C4-2B (cell line): ENCODE measurements at regions not wholly inside any gene's neighbourhood (a gene's known extent, or its start where the extent isn't known, plus 50 kb on each side); places are given as distances from the start of the nearest gene placed in this dataset.
"Not testable (repeated sequence)": the region's sequence is repeated elsewhere in the genome, so short reads cannot be mapped to it uniquely, and the experiment has no call there.

Experiments
- ZFX ChIP-seq: fragments of 450-650 bp; IDR thresholded peaks from 2 replicates; pipeline ENCODE4 v1.6.1; 2017
- TF ChIP-seq, protein P1 (sequence below): fragments of 450-650 bp; conservative IDR thresholded peaks from 2 replicates; pipeline ENCODE4 v1.5.1; 2017; ENCODE audit warnings: mild to moderate bottlenecking

GRCh38 chr1:243010719-243011118 lies 244.4 kb downstream of the CEP170 start:
- TF ChIP-seq, protein P1, sequence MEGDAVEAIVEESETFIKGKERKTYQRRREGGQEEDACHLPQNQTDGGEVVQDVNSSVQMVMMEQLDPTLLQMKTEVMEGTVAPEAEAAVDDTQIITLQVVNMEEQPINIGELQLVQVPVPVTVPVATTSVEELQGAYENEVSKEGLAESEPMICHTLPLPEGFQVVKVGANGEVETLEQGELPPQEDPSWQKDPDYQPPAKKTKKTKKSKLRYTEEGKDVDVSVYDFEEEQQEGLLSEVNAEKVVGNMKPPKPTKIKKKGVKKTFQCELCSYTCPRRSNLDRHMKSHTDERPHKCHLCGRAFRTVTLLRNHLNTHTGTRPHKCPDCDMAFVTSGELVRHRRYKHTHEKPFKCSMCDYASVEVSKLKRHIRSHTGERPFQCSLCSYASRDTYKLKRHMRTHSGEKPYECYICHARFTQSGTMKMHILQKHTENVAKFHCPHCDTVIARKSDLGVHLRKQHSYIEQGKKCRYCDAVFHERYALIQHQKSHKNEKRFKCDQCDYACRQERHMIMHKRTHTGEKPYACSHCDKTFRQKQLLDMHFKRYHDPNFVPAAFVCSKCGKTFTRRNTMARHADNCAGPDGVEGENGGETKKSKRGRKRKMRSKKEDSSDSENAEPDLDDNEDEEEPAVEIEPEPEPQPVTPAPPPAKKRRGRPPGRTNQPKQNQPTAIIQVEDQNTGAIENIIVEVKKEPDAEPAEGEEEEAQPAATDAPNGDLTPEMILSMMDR: not testable (repeated sequence)
- TF ChIP-seq ZFX: not testable (repeated sequence)
